ENCODE measurements at regions not wholly inside any gene's neighbourhood (a gene's known extent, or its start where the extent isn't known, plus 50 kb on each side); places are given as distances from the start of the nearest gene placed in this dataset.

- Histone ChIP-seq H3K36me3 (no peaks in the 10 kb centered on the region), H3K27ac (no peak overlapping the region), H3K4me3 (no peak overlapping the region), H3K4me1 (peaks cover 0 to 3% (median 0%) of the 10 kb centered on the region in 4 donors), H3K27me3 (no peaks in the 10 kb centered on the region), H3K9me3 (no peaks in the 10 kb centered on the region)
- no peak for DNase-seq
- TF ChIP-seq CTCF (IDR thresholded peaks at IDR 0.05) = no peak
- intact Hi-C loops (cut with DNase I; ENCODE audit: low total_unique reads) = no loop called here
Measured at GRCh38 chr7:79786187-79786586, 332.7 kb upstream of the MAGI2 start.

GRCh38 chr7:79785556-79785955 lies 332.1 kb upstream of the MAGI2 start:
- DNase-seq = no peak
- Histone ChIP-seq H3K9me3 (no peaks in the 10 kb centered on the region), H3K36me3 (no peaks in the 10 kb centered on the region), H3K4me1 (no peaks in the 10 kb centered on the region), H3K27me3 (no peaks in the 10 kb centered on the region), H3K4me3 (no peak overlapping the region), H3K27ac (no peak overlapping the region)
- TF ChIP-seq CTCF (IDR thresholded peaks at IDR 0.05) = no peak
- intact Hi-C loops (cut with DNase I; ENCODE audit: low total_unique reads) = no loop called here

- H3K4me1 ChIP-seq = no peaks in the 10 kb centered on the region
- H3K9me3 ChIP-seq = no peaks in the 10 kb centered on the region
- no peak overlapping the region for H3K27ac ChIP-seq
- no peak overlapping the region for H3K4me3 ChIP-seq
- H3K27me3 ChIP-seq = no peaks in the 10 kb centered on the region
- intact Hi-C loops (cut with DNase I; ENCODE audit: low total_unique reads) = no loop called here
- no peak for TF ChIP-seq CTCF (IDR thresholded peaks at IDR 0.05)
- no peak for DNase-seq
- H3K36me3 ChIP-seq = no peaks in the 10 kb centered on the region
Measured at GRCh38 chr7:79782906-79783305, 329.4 kb upstream of the MAGI2 start.

- H3K4me3 ChIP-seq = no peak overlapping the region
- no peaks in the 10 kb centered on the region for H3K9me3 ChIP-seq
- no peak overlapping the region for H3K27ac ChIP-seq
- DNase-seq = no peak
- intact Hi-C loops (cut with DNase I; ENCODE audit: low total_unique reads) = no loop called here
- H3K27me3 ChIP-seq = no peaks in the 10 kb centered on the region
- no peaks in the 10 kb centered on the region for H3K4me1 ChIP-seq
- no peak for TF ChIP-seq CTCF (IDR thresholded peaks at IDR 0.05)
- H3K36me3 ChIP-seq = no peaks in the 10 kb centered on the region
Measured at GRCh38 chr7:79782256-79782655, 328.8 kb upstream of the MAGI2 start.

GRCh38 chr7:79781716-79782115 lies 328.2 kb upstream of the MAGI2 start:
- Histone ChIP-seq H3K36me3 (no peaks in the 10 kb centered on the region), H3K4me1 (no peaks in the 10 kb centered on the region), H3K9me3 (no peaks in the 10 kb centered on the region), H3K27me3 (no peaks in the 10 kb centered on the region), H3K4me3 (no peak overlapping the region), H3K27ac (no peak overlapping the region)
- intact Hi-C loops (cut with DNase I; ENCODE audit: low total_unique reads) = no loop called here
- no peak for DNase-seq
- no peak for TF ChIP-seq CTCF (IDR thresholded peaks at IDR 0.05)

Data from tibial artery (tissue), 4 donors.